ENCODE measurements at regions not wholly inside any gene's neighbourhood (a gene's known extent, or its start where the extent isn't known, plus 50 kb on each side); places are given as distances from the start of the nearest gene placed in this dataset.

DNA sequence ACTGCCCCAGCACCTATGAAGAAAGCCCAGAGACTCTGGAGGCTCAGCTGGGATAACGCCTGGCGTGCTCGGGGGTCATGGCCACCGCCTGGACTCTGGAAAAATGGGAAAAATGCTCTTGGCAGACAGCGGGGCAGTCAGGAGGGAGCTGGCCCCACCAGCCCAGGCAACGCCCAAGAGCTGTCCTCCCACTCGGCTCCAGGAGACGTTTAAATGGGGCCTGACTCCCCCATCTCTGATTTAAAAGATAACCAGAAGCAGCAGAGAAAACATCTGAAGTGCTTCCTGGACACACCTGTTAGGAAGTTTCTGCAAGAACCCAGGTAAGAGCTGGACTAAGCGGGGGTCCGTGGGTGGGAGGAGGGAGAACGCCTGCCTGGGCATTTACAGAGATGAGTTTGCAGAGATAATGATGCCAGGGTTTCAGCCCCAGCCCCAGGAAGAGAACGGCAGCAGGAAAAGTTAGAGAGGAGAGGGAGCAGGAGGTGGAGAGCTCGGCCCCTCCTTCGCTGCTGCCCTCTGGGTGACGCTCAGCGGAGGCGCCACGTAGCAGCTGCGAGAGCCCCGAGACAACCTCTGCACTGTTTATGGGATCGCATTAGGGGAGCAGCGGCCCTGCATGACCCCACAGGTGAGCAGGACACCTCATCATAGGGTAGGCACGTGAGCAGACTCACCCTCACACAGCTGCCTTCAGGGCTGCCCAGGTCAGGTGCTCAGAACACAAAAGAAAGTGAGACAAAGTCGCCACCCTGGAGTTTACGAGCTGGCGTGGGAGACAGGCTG, 83.5 kb upstream of the INSIG1 start:
- H3K4me3 Mint-ChIP-seq = no peak overlapping the region
- ATAC-seq = peak; percentile 77

DNA sequence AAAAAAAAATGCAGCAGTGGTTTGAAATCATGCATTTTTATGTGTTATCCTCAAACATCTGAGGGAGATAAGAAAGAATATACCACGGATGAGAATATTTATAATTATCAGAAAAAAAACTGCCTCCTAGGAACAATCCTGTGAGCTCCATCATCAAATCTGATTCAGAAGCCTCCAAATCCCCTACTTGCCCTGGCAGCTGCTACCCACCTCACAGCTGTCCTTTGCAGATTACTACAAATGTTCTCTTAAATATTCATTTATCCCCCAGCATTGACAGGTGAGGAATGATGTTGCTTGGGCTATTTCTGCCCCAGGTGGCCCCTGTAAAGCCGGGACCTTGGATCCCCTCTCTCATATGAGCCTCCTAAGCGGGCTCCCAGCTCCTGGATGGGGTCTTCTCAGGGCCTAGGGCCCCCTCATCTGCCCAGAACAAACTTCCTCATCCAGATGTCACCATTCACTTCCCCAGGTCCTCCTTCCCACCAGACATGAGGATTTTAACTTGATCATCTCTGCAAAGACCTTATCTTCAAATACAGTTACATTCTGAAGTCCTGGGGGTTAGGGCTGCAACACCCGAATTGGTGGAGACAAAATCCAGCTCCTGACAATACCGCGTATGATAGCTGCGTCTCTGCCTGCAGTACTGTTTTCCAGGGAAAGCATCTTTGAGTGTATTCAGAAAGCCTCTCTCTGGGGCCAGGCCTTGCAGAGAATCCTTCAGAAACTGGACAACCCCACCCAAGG, 81.9 kb upstream of the INSIG1 start:
- H3K27me3 Mint-ChIP-seq (ENCODE audit: insufficient read depth, low read depth, poor library complexity) = peaks cover 10% of the 10 kb centered on the region
- TF ChIP-seq ZNF331 (CRISPR knock-in tag; IDR thresholded peaks at IDR 0.05; ENCODE audit: low read depth) (no peak), ETS1 (IDR thresholded peaks at IDR 0.05) (no peak), STAT1 (IDR thresholded peaks at IDR 0.05; ENCODE audit: unreplicated experiment) (no peak), JUNB (IDR thresholded peaks at IDR 0.05; ENCODE audit: unreplicated experiment) (no peak), EZH2phosphoT487 (IDR thresholded peaks at IDR 0.05; ENCODE audit: unreplicated experiment) (no peak)
- TF ChIP-seq, protein P1, sequence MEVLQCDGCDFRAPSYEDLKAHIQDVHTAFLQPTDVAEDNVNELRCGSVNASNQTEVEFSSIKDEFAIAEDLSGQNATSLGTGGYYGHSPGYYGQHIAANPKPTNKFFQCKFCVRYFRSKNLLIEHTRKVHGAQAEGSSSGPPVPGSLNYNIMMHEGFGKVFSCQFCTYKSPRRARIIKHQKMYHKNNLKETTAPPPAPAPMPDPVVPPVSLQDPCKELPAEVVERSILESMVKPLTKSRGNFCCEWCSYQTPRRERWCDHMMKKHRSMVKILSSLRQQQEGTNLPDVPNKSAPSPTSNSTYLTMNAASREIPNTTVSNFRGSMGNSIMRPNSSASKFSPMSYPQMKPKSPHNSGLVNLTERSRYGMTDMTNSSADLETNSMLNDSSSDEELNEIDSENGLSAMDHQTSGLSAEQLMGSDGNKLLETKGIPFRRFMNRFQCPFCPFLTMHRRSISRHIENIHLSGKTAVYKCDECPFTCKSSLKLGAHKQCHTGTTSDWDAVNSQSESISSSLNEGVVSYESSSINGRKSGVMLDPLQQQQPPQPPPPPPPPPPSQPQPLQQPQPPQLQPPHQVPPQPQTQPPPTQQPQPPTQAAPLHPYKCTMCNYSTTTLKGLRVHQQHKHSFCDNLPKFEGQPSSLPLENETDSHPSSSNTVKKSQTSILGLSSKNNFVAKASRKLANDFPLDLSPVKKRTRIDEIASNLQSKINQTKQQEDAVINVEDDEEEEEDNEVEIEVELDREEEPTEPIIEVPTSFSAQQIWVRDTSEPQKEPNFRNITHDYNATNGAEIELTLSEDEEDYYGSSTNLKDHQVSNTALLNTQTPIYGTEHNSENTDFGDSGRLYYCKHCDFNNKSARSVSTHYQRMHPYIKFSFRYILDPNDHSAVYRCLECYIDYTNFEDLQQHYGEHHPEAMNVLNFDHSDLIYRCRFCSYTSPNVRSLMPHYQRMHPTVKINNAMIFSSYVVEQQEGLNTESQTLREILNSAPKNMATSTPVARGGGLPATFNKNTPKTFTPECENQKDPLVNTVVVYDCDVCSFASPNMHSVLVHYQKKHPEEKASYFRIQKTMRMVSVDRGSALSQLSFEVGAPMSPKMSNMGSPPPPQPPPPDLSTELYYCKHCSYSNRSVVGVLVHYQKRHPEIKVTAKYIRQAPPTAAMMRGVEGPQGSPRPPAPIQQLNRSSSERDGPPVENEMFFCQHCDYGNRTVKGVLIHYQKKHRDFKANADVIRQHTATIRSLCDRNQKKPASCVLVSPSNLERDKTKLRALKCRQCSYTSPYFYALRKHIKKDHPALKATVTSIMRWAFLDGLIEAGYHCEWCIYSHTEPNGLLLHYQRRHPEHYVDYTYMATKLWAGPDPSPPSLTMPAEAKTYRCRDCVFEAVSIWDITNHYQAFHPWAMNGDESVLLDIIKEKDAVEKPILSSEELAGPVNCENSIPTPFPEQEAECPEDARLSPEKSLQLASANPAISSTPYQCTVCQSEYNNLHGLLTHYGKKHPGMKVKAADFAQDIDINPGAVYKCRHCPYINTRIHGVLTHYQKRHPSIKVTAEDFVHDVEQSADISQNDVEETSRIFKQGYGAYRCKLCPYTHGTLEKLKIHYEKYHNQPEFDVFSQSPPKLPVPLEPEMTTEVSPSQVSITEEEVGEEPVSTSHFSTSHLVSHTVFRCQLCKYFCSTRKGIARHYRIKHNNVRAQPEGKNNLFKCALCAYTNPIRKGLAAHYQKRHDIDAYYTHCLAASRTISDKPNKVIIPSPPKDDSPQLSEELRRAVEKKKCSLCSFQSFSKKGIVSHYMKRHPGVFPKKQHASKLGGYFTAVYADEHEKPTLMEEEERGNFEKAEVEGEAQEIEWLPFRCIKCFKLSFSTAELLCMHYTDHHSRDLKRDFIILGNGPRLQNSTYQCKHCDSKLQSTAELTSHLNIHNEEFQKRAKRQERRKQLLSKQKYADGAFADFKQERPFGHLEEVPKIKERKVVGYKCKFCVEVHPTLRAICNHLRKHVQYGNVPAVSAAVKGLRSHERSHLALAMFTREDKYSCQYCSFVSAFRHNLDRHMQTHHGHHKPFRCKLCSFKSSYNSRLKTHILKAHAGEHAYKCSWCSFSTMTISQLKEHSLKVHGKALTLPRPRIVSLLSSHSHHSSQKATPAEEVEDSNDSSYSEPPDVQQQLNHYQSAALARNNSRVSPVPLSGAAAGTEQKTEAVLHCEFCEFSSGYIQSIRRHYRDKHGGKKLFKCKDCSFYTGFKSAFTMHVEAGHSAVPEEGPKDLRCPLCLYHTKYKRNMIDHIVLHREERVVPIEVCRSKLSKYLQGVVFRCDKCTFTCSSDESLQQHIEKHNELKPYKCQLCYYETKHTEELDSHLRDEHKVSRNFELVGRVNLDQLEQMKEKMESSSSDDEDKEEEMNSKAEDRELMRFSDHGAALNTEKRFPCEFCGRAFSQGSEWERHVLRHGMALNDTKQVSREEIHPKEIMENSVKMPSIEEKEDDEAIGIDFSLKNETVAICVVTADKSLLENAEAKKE (CRISPR knock-in tag; IDR thresholded peaks at IDR 0.05) = no peak
- Histone ChIP-seq H3K4me2 (no peak overlapping the region), H3F3A (replicated peaks; ENCODE audit: low read depth) (no peaks in the 10 kb centered on the region), H3K4me1 (ENCODE audit: insufficient read depth) (no peaks in the 10 kb centered on the region), H3K36me3 (ENCODE audit: insufficient read depth) (no peaks in the 10 kb centered on the region), H3K27ac (ENCODE audit: low read depth) (no peak overlapping the region), H4K20me1 (replicated peaks; ENCODE audit: insufficient read depth) (no peaks in the 10 kb centered on the region), H2AFZ (no peak overlapping the region), H3K4me3 (no peak overlapping the region), H3K79me2 (replicated peaks; ENCODE audit: insufficient read depth) (no peaks in the 10 kb centered on the region), H3K9me2 (ENCODE audit: insufficient read depth) (no peaks in the 10 kb centered on the region), H3K27me3 (ENCODE audit: insufficient read depth) (no peaks in the 10 kb centered on the region)
- H3K9me3 Mint-ChIP-seq = no peaks in the 10 kb centered on the region; the same call in 2 of the 3 replicates
- no peak for ATAC-seq
- peaks cover 20% of the 10 kb centered on the region for H3K4me1 Mint-ChIP-seq
- H3K4me3 Mint-ChIP-seq = no peak overlapping the region
- DNase-seq (ENCODE audit: low spot score) = no peak
- H3K27ac Mint-ChIP-seq = no peak overlapping the region
- no peaks in the 10 kb centered on the region for H3K36me3 Mint-ChIP-seq (ENCODE audit: low read depth)

More for the DNA sequence above, 83.5 kb upstream of the INSIG1 start:
- TF ChIP-seq, protein P2, sequence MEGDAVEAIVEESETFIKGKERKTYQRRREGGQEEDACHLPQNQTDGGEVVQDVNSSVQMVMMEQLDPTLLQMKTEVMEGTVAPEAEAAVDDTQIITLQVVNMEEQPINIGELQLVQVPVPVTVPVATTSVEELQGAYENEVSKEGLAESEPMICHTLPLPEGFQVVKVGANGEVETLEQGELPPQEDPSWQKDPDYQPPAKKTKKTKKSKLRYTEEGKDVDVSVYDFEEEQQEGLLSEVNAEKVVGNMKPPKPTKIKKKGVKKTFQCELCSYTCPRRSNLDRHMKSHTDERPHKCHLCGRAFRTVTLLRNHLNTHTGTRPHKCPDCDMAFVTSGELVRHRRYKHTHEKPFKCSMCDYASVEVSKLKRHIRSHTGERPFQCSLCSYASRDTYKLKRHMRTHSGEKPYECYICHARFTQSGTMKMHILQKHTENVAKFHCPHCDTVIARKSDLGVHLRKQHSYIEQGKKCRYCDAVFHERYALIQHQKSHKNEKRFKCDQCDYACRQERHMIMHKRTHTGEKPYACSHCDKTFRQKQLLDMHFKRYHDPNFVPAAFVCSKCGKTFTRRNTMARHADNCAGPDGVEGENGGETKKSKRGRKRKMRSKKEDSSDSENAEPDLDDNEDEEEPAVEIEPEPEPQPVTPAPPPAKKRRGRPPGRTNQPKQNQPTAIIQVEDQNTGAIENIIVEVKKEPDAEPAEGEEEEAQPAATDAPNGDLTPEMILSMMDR (conservative IDR thresholded peaks at IDR 0.05; ENCODE audit: low read depth in 2 of 2) = no peak
- TF ChIP-seq JUNB (IDR thresholded peaks at IDR 0.05; ENCODE audit: unreplicated experiment) (no peak), ZNF331 (CRISPR knock-in tag; IDR thresholded peaks at IDR 0.05; ENCODE audit: low read depth) (no peak), STAT1 (IDR thresholded peaks at IDR 0.05; ENCODE audit: unreplicated experiment) (no peak), NANOG (IDR thresholded peaks at IDR 0.05; ENCODE audit: borderline replicate concordance) (no peak)
- Histone ChIP-seq H3K4me1 (ENCODE audit: insufficient read depth) (0 out of 2 replicates have a peak, but pooled peaks cover 4% of the 10 kb centered on the region), H3K4me3 (no peak overlapping the region), H3K36me3 (ENCODE audit: insufficient read depth) (no peaks in the 10 kb centered on the region), H3K9me2 (ENCODE audit: insufficient read depth) (no peaks in the 10 kb centered on the region), H3K79me2 (replicated peaks; ENCODE audit: insufficient read depth) (no peaks in the 10 kb centered on the region), H3F3A (replicated peaks; ENCODE audit: low read depth) (no peaks in the 10 kb centered on the region), H3K4me2 (no peak overlapping the region), H3K27me3 (ENCODE audit: insufficient read depth) (no peaks in the 10 kb centered on the region), H4K20me1 (replicated peaks; ENCODE audit: insufficient read depth) (no peaks in the 10 kb centered on the region), H2AFZ (peak overlapping the region; percentile 66; the same call in 1 of the 2 replicates), H3K27ac (ENCODE audit: low read depth) (no peak overlapping the region)
- Mint-ChIP-seq H3K4me1 (peaks cover 25% of the 10 kb centered on the region), H3K9me3 (no peaks in the 10 kb centered on the region; the same call in 1 of the 3 replicates), H3K27ac (no peak overlapping the region; the same call in 1 of the 2 replicates), H3K36me3 (ENCODE audit: low read depth) (no peaks in the 10 kb centered on the region), H3K27me3 (ENCODE audit: insufficient read depth, low read depth, poor library complexity) (peaks cover 16% of the 10 kb centered on the region)
- DNase-seq (ENCODE audit: low spot score) = no peak

Data from GM23338 (cell line).